ENCODE measurements at regions not wholly inside any gene's neighbourhood (a gene's known extent, or its start where the extent isn't known, plus 50 kb on each side); places are given as distances from the start of the nearest gene placed in this dataset.

DNA sequence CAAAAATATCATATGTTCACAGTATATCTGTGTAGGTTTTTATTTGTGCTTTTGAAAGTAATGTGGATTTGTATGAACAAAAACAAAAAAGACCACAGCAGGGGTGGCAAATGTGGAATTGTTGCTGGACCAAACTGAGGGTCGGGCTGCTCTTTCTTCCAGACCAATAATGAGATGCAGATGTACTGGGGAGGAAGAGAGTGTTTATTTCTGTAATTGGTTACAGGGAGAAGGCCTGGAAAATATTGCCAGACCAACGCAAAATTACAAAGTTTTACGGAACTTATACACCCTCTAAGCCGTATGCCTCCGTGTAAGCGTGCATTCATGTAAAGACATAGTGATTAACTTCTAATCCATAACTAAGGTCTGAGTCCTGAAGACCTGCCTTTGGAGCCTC lies 353.9 kb upstream of the C16orf82 start:
- intact Hi-C loops (cut with DNase I, micrococcal nuclease), result no loop called here
- ATAC-seq (ENCODE audit: poor library complexity) (no peak), DNase-seq (no peak)
- no peak for TF ChIP-seq CTCF (IDR thresholded peaks at IDR 0.05)
- POLR2A ChIA-PET, result no interaction called here
- Mint-ChIP-seq H3K27me3 (no peaks in the 10 kb centered on the region), H3K4me3 (no peak overlapping the region), H3K4me1 (ENCODE audit: low read depth) (no peaks in the 10 kb centered on the region), H3K36me3 (ENCODE audit: low read depth) (no peaks in the 10 kb centered on the region), H3K27ac (no peak overlapping the region), H3K9me3 (no peaks in the 10 kb centered on the region)
- CTCF ChIA-PET, result no interaction called here
- Histone ChIP-seq H3K4me1 (ENCODE audit: insufficient read depth, low read length) (no peaks in the 10 kb centered on the region), H3K9me3 (ENCODE audit: control insufficient read depth in 1 of 2, insufficient read depth in 1 of 2, low read length in 2 of 2) (peaks cover 0 to 2% of the 10 kb centered on the region in 2 experiments), H3K27me3 (ENCODE audit: control insufficient read depth in 1 of 2, insufficient read depth in 2 of 2, low read length in 2 of 2) (no peaks in the 10 kb centered on the region), H3K27ac (ENCODE audit: low read depth in 1 of 2, low read length in 2 of 2) (no peak overlapping the region), H3K4me3 (ENCODE audit: low read length) (no peak overlapping the region), H3K36me3 (ENCODE audit: insufficient read depth, low read length) (no peaks in the 10 kb centered on the region)

DNA sequence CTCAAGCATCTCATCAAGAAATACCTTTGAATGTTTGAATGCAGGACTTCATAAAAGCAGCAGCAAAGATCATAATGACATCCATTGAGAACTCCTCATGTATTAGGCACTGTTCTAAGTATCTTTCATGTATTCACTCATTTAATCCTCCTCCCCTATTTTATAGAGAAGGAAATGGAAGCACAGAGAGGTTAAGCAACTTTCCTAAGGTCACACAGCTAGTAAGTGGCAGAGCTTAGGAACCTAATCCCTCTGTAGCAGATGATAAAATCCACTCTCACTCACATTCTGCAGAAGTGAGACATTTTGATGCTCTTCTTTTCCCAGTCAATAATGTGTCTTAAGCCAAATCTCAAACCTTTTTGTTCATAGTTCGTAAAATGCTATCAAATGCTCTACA lies 350.8 kb upstream of the C16orf82 start:
- CTCF ChIA-PET, result no interaction called here
- Mint-ChIP-seq H3K27me3 (no peaks in the 10 kb centered on the region), H3K4me1 (ENCODE audit: low read depth) (no peaks in the 10 kb centered on the region), H3K4me3 (no peak overlapping the region), H3K27ac (no peak overlapping the region), H3K9me3 (no peaks in the 10 kb centered on the region), H3K36me3 (ENCODE audit: low read depth) (no peaks in the 10 kb centered on the region)
- POLR2A ChIA-PET, result no interaction called here
- intact Hi-C loops (cut with DNase I, micrococcal nuclease), result no loop called here
- Histone ChIP-seq H3K27ac (ENCODE audit: low read depth in 1 of 2, low read length in 2 of 2) (no peak overlapping the region), H3K27me3 (ENCODE audit: control insufficient read depth in 1 of 2, insufficient read depth in 2 of 2, low read length in 2 of 2) (peaks cover 0 to under 1% of the 10 kb centered on the region in 2 experiments), H3K4me1 (ENCODE audit: insufficient read depth, low read length) (no peaks in the 10 kb centered on the region), H3K9me3 (ENCODE audit: control insufficient read depth in 1 of 2, insufficient read depth in 1 of 2, low read length in 2 of 2) (no peaks in the 10 kb centered on the region), H3K4me3 (ENCODE audit: low read length) (no peak overlapping the region), H3K36me3 (ENCODE audit: insufficient read depth, low read length) (no peaks in the 10 kb centered on the region)
- TF ChIP-seq CTCF (IDR thresholded peaks at IDR 0.05), result no peak
- no peak for DNase-seq
- ATAC-seq (ENCODE audit: poor library complexity), result no peak

GRCh38 chr16:26717826-26718225 lies 348.9 kb upstream of the C16orf82 start:
- H3K4me1 ChIP-seq (ENCODE audit: insufficient read depth, low read length), result no peaks in the 10 kb centered on the region
- H3K4me3 ChIP-seq (ENCODE audit: low read length), result no peak overlapping the region
- DNase-seq (no peak), ATAC-seq (ENCODE audit: poor library complexity) (no peak)
- Mint-ChIP-seq H3K27me3 (no peaks in the 10 kb centered on the region), H3K4me3 (no peak overlapping the region), H3K9me3 (no peaks in the 10 kb centered on the region), H3K36me3 (ENCODE audit: low read depth) (no peaks in the 10 kb centered on the region), H3K4me1 (ENCODE audit: low read depth) (no peaks in the 10 kb centered on the region), H3K27ac (no peak overlapping the region)
- peaks cover 0 to 2% of the 10 kb centered on the region in 2 experiments for H3K27me3 ChIP-seq (ENCODE audit: control insufficient read depth in 1 of 2, insufficient read depth in 2 of 2, low read length in 2 of 2)
- no peaks in the 10 kb centered on the region for H3K9me3 ChIP-seq (ENCODE audit: control insufficient read depth in 1 of 2, insufficient read depth in 1 of 2, low read length in 2 of 2)
- intact Hi-C loops (cut with DNase I, micrococcal nuclease), result no loop called here
- POLR2A ChIA-PET, result no interaction called here
- TF ChIP-seq CTCF (IDR thresholded peaks at IDR 0.05), result no peak
- CTCF ChIA-PET, result no interaction called here
- no peak overlapping the region for H3K27ac ChIP-seq (ENCODE audit: low read depth in 1 of 2, low read length in 2 of 2)
- no peaks in the 10 kb centered on the region for H3K36me3 ChIP-seq (ENCODE audit: insufficient read depth, low read length)
